ENCODE measurements at regions not wholly inside any gene's neighbourhood (a gene's known extent, or its start where the extent isn't known, plus 50 kb on each side); places are given as distances from the start of the nearest gene placed in this dataset.

- Mint-ChIP-seq H3K27me3 (ENCODE audit: unreplicated experiment) (no peaks in the 10 kb centered on the region), H3K9me3 (ENCODE audit: low read depth, unreplicated experiment) (no peaks in the 10 kb centered on the region), H3K27ac (ENCODE audit: unreplicated experiment) (no peak overlapping the region), H3K4me3 (ENCODE audit: low read depth, unreplicated experiment) (no peak overlapping the region), H3K36me3 (ENCODE audit: insufficient read depth, unreplicated experiment) (no peaks in the 10 kb centered on the region), H3K4me1 (ENCODE audit: low read depth, unreplicated experiment) (peaks cover 9% of the 10 kb centered on the region)
- DNase-seq, result no peak
- CTCF ChIA-PET, result no interaction called here
- TF ChIP-seq CTCF (IDR thresholded peaks at IDR 0.05; ENCODE audit: unreplicated experiment), result no peak
- intact Hi-C loops (cut with micrococcal nuclease; ENCODE audit: unreplicated experiment), result no loop called here
- no TSS peak for BruUV-seq (replicated peaks)
Observed at GRCh38 chr1:201760516-201760915, 68.4 kb upstream of the IPO9 start.

- H3K4me3 Mint-ChIP-seq (ENCODE audit: low read depth, unreplicated experiment), result no peak overlapping the region
- BruUV-seq (replicated peaks), result no TSS peak
- CTCF ChIA-PET, result no interaction called here
- no peaks in the 10 kb centered on the region for H3K9me3 Mint-ChIP-seq (ENCODE audit: low read depth, unreplicated experiment)
- no peak overlapping the region for H3K27ac Mint-ChIP-seq (ENCODE audit: unreplicated experiment)
- intact Hi-C loops (cut with micrococcal nuclease; ENCODE audit: unreplicated experiment), result no loop called here
- DNase-seq, result no peak
- H3K36me3 Mint-ChIP-seq (ENCODE audit: insufficient read depth, unreplicated experiment), result no peaks in the 10 kb centered on the region
- H3K27me3 Mint-ChIP-seq (ENCODE audit: unreplicated experiment), result no peaks in the 10 kb centered on the region
- H3K4me1 Mint-ChIP-seq (ENCODE audit: low read depth, unreplicated experiment), result peaks cover 9% of the 10 kb centered on the region
- no peak for TF ChIP-seq CTCF (IDR thresholded peaks at IDR 0.05; ENCODE audit: unreplicated experiment)
Observed at GRCh38 chr1:201761178-201761577, 67.8 kb upstream of the IPO9 start.

- peaks cover 3% of the 10 kb centered on the region for H3K4me1 Mint-ChIP-seq (ENCODE audit: low read depth, unreplicated experiment)
- H3K4me3 Mint-ChIP-seq (ENCODE audit: low read depth, unreplicated experiment), result no peak overlapping the region
- H3K27ac Mint-ChIP-seq (ENCODE audit: unreplicated experiment), result no peak overlapping the region
- no peak for TF ChIP-seq CTCF (IDR thresholded peaks at IDR 0.05; ENCODE audit: unreplicated experiment)
- intact Hi-C loops (cut with micrococcal nuclease; ENCODE audit: unreplicated experiment), result no loop called here
- CTCF ChIA-PET, result no interaction called here
- no TSS peak for BruUV-seq (replicated peaks)
- DNase-seq, result no peak
- no peaks in the 10 kb centered on the region for H3K36me3 Mint-ChIP-seq (ENCODE audit: insufficient read depth, unreplicated experiment)
- no peaks in the 10 kb centered on the region for H3K27me3 Mint-ChIP-seq (ENCODE audit: unreplicated experiment)
- no peaks in the 10 kb centered on the region for H3K9me3 Mint-ChIP-seq (ENCODE audit: low read depth, unreplicated experiment)
Observed at GRCh38 chr1:201761871-201762270, 67.1 kb upstream of the IPO9 start.

- H3K4me1 Mint-ChIP-seq (ENCODE audit: low read depth, unreplicated experiment), result no peaks in the 10 kb centered on the region
- no peak overlapping the region for H3K4me3 Mint-ChIP-seq (ENCODE audit: low read depth, unreplicated experiment)
- H3K36me3 Mint-ChIP-seq (ENCODE audit: insufficient read depth, unreplicated experiment), result no peaks in the 10 kb centered on the region
- no peaks in the 10 kb centered on the region for H3K9me3 Mint-ChIP-seq (ENCODE audit: low read depth, unreplicated experiment)
- H3K27me3 Mint-ChIP-seq (ENCODE audit: unreplicated experiment), result no peaks in the 10 kb centered on the region
- intact Hi-C loops (cut with micrococcal nuclease; ENCODE audit: unreplicated experiment), result no loop called here
- no peak for TF ChIP-seq CTCF (IDR thresholded peaks at IDR 0.05; ENCODE audit: unreplicated experiment)
- no TSS peak for BruUV-seq (replicated peaks)
- DNase-seq, result no peak
- CTCF ChIA-PET, result no interaction called here
- H3K27ac Mint-ChIP-seq (ENCODE audit: unreplicated experiment), result no peak overlapping the region
Observed at GRCh38 chr1:201762381-201762780, 66.6 kb upstream of the IPO9 start.
